CD14-positive monocyte (primary cell): ENCODE measurements at regions not wholly inside any gene's neighbourhood (a gene's known extent, or its start where the extent isn't known, plus 50 kb on each side); places are given as distances from the start of the nearest gene placed in this dataset.

Experiments
- DNase-seq, 3 donors: peaks; one replicate each; pipeline ENCODE4 v3.0.0-alpha.2; 2011 to 2022
- H2AFZ ChIP-seq: 2 replicates; pipeline ENCODE4 v1.6.0; 2012; ENCODE audit warnings: mild to moderate bottlenecking, low read depth, low read length, inconsistent platforms; ENCODE audit not compliant: insufficient read depth, poor library complexity, severe bottlenecking
- H3K27ac ChIP-seq, 2 donors: 1 replicate in 1 of 2; 2 replicates in 1 of 2; pipeline ENCODE4 v1.5.1; 2012 to 2013; ENCODE audit warnings: low read length in 2 of 2, control low read depth in 1 of 2, inconsistent platforms in 1 of 2, low read depth in 1 of 2, mild to moderate bottlenecking in 1 of 2
- H3K27me3 ChIP-seq, 2 donors: one replicate each; pipeline versions ENCODE4 v1.6.0 to v1.6.1; 2011 to 2013; ENCODE audit warnings: low read length in 2 of 2; ENCODE audit not compliant: control insufficient read depth in 2 of 2, insufficient read depth in 2 of 2
- H3K36me3 ChIP-seq, 2 donors: replicated peaks in 1 of 2; 1 replicate in 1 of 2; 2 replicates in 1 of 2; pipeline versions ENCODE4 v1.5.1 to v1.6.1; 2012 to 2013; ENCODE audit warnings: low read length in 2 of 2, control low read depth in 1 of 2, inconsistent platforms in 1 of 2, mild to moderate bottlenecking in 1 of 2; ENCODE audit not compliant: insufficient read depth in 2 of 2, control insufficient read depth in 1 of 2
- H3K4me1 ChIP-seq, 2 donors: 1 replicate in 1 of 2; 2 replicates in 1 of 2; pipeline versions ENCODE4 v1.5.1 to v1.6.1; 2012 to 2013; ENCODE audit warnings: low read length in 2 of 2, control low read depth in 1 of 2, inconsistent platforms in 1 of 2, mild to moderate bottlenecking in 1 of 2, moderate library complexity in 1 of 2; ENCODE audit not compliant: insufficient read depth in 2 of 2, control insufficient read depth in 1 of 2
- H3K4me2 ChIP-seq: replicated peaks from 2 replicates; pipeline ENCODE3; 2012; ENCODE audit warnings: low read length, moderate library complexity, mild to moderate bottlenecking; ENCODE audit not compliant: poor library complexity, severe bottlenecking; ENCODE audit errors: extremely low read depth
- H3K4me3 ChIP-seq, 3 experiments: fragments of 200-600 bp in 1 of 3; sonication (generic) in 1 of 3; replicated peaks in 1 of 3; 1 replicate in 2 of 3; 2 replicates in 1 of 3; pipeline ENCODE4 v1.5.1; 2011 to 2013; ENCODE audit warnings: low read length in 3 of 3, mild to moderate bottlenecking in 3 of 3, control low read depth in 2 of 3, low read depth in 2 of 3, inconsistent platforms in 1 of 3, moderate library complexity in 1 of 3
- H3K79me2 ChIP-seq: 2 replicates; pipeline ENCODE4 v1.6.0; 2012; ENCODE audit warnings: mild to moderate bottlenecking, control low read depth, inconsistent platforms, low read length, moderate library complexity; ENCODE audit not compliant: insufficient read depth
- H3K9ac ChIP-seq: 2 replicates; pipeline ENCODE4 v1.6.0; 2017; ENCODE audit warnings: low read length, mild to moderate bottlenecking; ENCODE audit not compliant: insufficient read depth, poor library complexity, severe bottlenecking
- H3K9me3 ChIP-seq, 2 donors: replicated peaks in 1 of 2; 1 replicate in 1 of 2; 2 replicates in 1 of 2; pipeline versions ENCODE4 v1.5.1 to v1.6.1; 2012 to 2013; ENCODE audit warnings: low read length in 2 of 2, control low read depth in 1 of 2; ENCODE audit not compliant: control insufficient read depth in 1 of 2, insufficient read depth in 1 of 2
- H4K20me1 ChIP-seq: 2 replicates; pipeline ENCODE4 v1.6.0; 2012; ENCODE audit warnings: mild to moderate bottlenecking, low read length, control low read depth, moderate library complexity; ENCODE audit not compliant: insufficient read depth
- H3K27ac Mint-ChIP-seq, 7 donors: one replicate each; pipeline ENCODE4 v1.8.0; 2020; ENCODE audit warnings: mild to moderate bottlenecking in 7 of 7, mixed read lengths in 7 of 7, moderate library complexity in 6 of 7, inconsistent platforms in 2 of 7
- H3K27me3 Mint-ChIP-seq, 3 donors: one replicate each; pipeline ENCODE4 v1.8.0; 2021 to 2022; ENCODE audit warnings: low read depth in 3 of 3, mild to moderate bottlenecking in 3 of 3, mixed read lengths in 3 of 3, moderate library complexity in 3 of 3, inconsistent platforms in 1 of 3
- H3K36me3 Mint-ChIP-seq, 2 donors: one replicate each; pipeline ENCODE4 v1.8.0; 2020; ENCODE audit warnings: mixed read lengths in 2 of 2, inconsistent platforms in 1 of 2, mild to moderate bottlenecking in 1 of 2
- H3K4me1 Mint-ChIP-seq: one replicate; pipeline ENCODE4 v1.8.0; 2020; ENCODE audit warnings: mild to moderate bottlenecking, mixed read lengths
- H3K4me3 Mint-ChIP-seq, 2 donors: one replicate each; pipeline ENCODE4 v1.8.0; 2020; ENCODE audit warnings: mild to moderate bottlenecking in 2 of 2, mixed read lengths in 2 of 2, moderate library complexity in 1 of 2
- H3K9me3 Mint-ChIP-seq, 7 donors: one replicate each; pipeline ENCODE4 v1.8.0; 2020 to 2022; ENCODE audit warnings: mixed read lengths in 7 of 7, mild to moderate bottlenecking in 6 of 7, moderate library complexity in 6 of 7, inconsistent platforms in 2 of 7
- CTCF ChIP-seq: fragments of 200-600 bp; IDR thresholded peaks from one replicate; pipeline ENCODE4 v1.8.0; 2022; ENCODE audit warnings: antibody characterized with exemption, mild to moderate bottlenecking
- WGBS: methylation state at CpG from one replicate; pipeline ENCODE4 v1.1.5; 2013; ENCODE audit warnings: missing lambda C conversion rate; ENCODE audit not compliant: insufficient coverage; 5-methylcytosine and 5-hydroxymethylcytosine counted together
- intact Hi-C, 2 donors: fragments of 100-400 bp; cut with micrococcal nuclease; formaldehyde crosslinking; loops; one replicate each; pipeline versions ENCODE4 v1.15.0 to v1.15.1; 2023

GRCh38 chr3:115321400-115321805 lies 174.3 kb upstream of the ZBTB20 start:
- H3K27ac ChIP-seq, result no peak overlapping the region
- Mint-ChIP-seq H3K27me3 (peaks cover 0 to 3% (median 0%) of the 10 kb centered on the region in 3 donors), H3K27ac (no peak overlapping the region), H3K36me3 (no peaks in the 10 kb centered on the region), H3K4me1 (no peaks in the 10 kb centered on the region), H3K4me3 (no peak overlapping the region), H3K9me3 (peaks cover 3 to 11% (median 6%) of the 10 kb centered on the region in 7 donors)
- TF ChIP-seq CTCF, result no peak
- intact Hi-C loops, result no loop called here
- H3K9ac ChIP-seq, result no peak overlapping the region
- no peaks in the 10 kb centered on the region for H4K20me1 ChIP-seq
- H3K4me3 ChIP-seq, result no peak overlapping the region
- H3K27me3 ChIP-seq, result no peaks in the 10 kb centered on the region
- H3K79me2 ChIP-seq, result no peaks in the 10 kb centered on the region
- H3K4me2 ChIP-seq, result no peak overlapping the region
- no peak for DNase-seq
- H3K4me1 ChIP-seq, result no peaks in the 10 kb centered on the region
- WGBS, result 100% methylated on average over 3 of the region's 3 CpGs
- H3K9me3 ChIP-seq, result no peaks in the 10 kb centered on the region
- no peak overlapping the region for H2AFZ ChIP-seq
- no peaks in the 10 kb centered on the region for H3K36me3 ChIP-seq

DNA sequence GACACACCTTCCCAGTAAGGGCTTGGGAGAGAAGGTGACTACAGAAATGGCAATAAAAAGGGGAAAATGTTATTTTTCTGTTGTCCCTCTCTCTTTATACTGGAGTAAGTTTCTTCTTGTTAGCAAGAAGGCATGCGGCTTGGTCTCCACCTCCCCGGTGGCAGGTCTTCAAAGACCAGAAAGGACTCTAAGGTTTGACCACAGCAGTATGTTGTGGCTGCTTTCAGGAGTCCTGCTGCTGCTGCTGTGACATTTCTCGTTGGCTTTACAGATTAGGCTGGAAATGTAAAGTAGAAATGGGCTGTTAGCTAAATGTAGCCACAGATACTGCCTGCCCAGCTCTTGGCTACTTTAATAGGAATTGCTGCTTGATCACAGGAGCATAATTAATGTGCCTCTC lies 175.8 kb upstream of the ZBTB20 start:
- Mint-ChIP-seq H3K36me3 (no peaks in the 10 kb centered on the region), H3K4me1 (no peaks in the 10 kb centered on the region), H3K27ac (no peak overlapping the region), H3K4me3 (no peak overlapping the region), H3K27me3 (peaks cover 0 to 3% (median 0%) of the 10 kb centered on the region in 3 donors), H3K9me3 (peaks cover 3 to 11% (median 4%) of the 10 kb centered on the region in 7 donors)
- Histone ChIP-seq H3K27ac (no peak overlapping the region), H3K79me2 (no peaks in the 10 kb centered on the region), H3K4me3 (no peak overlapping the region), H3K4me2 (no peak overlapping the region), H3K27me3 (no peaks in the 10 kb centered on the region), H4K20me1 (no peaks in the 10 kb centered on the region), H3K9me3 (no peaks in the 10 kb centered on the region), H3K36me3 (no peaks in the 10 kb centered on the region), H3K4me1 (no peaks in the 10 kb centered on the region), H2AFZ (no peak overlapping the region), H3K9ac (no peak overlapping the region)
- TF ChIP-seq CTCF, result no peak
- whole genome bisulfite sequencing, result 80% methylated on average over 2 of the region's 3 CpGs
- intact Hi-C loops, result no loop called here
- no peak for DNase-seq
